ENCODE measurements at regions not wholly inside any gene's neighbourhood (a gene's known extent, or its start where the extent isn't known, plus 50 kb on each side); places are given as distances from the start of the nearest gene placed in this dataset.

DNA sequence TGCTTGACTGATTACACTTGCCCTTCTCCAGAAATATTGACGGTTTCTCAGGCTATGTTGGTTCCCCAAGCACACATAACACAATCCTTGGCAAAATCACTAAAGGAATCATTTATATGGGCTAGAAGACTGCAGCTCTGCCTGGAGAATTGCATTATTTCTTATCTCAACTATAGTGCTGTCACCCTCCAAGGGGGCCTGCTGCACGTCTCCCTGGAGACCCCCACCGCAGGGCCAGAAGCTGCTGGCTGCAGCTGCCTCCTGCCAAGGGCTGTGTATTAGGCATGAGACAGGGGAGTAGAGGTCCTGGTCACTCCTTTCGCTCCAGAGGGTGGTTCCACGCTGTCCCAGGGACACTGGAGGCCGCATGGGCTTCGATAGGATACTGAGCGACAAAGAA, 76.6 kb downstream of the LRRC30 start:
- TF ChIP-seq, protein P1, sequence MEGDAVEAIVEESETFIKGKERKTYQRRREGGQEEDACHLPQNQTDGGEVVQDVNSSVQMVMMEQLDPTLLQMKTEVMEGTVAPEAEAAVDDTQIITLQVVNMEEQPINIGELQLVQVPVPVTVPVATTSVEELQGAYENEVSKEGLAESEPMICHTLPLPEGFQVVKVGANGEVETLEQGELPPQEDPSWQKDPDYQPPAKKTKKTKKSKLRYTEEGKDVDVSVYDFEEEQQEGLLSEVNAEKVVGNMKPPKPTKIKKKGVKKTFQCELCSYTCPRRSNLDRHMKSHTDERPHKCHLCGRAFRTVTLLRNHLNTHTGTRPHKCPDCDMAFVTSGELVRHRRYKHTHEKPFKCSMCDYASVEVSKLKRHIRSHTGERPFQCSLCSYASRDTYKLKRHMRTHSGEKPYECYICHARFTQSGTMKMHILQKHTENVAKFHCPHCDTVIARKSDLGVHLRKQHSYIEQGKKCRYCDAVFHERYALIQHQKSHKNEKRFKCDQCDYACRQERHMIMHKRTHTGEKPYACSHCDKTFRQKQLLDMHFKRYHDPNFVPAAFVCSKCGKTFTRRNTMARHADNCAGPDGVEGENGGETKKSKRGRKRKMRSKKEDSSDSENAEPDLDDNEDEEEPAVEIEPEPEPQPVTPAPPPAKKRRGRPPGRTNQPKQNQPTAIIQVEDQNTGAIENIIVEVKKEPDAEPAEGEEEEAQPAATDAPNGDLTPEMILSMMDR (IDR thresholded peaks at IDR 0.05), result no peak
- no peak for TF ChIP-seq POLR2AphosphoS5 (IDR thresholded peaks at IDR 0.05)
- TF ChIP-seq EP300 (IDR thresholded peaks at IDR 0.05), result no peak

All from upper lobe of left lung (tissue), 4 donors.